Endodermal cell (in vitro differentiated cells): ENCODE measurements at regions not wholly inside any gene's neighbourhood (a gene's known extent, or its start where the extent isn't known, plus 50 kb on each side); places are given as distances from the start of the nearest gene placed in this dataset.
A peak's percentile ranks its signal among the peaks of the same experiment; 100 is the strongest.

Experiments used
- DNase-seq: peaks from one replicate; pipeline ENCODE4 v3.0.0-alpha.2; 2017
- H3K27ac ChIP-seq: 2 replicates; pipeline ENCODE4 v1.5.1; 2013; ENCODE audit warnings: mild to moderate bottlenecking, low read depth, low read length, moderate library complexity
- H3K27me3 ChIP-seq: 2 replicates; pipeline ENCODE4 v1.6.1; 2013; ENCODE audit warnings: mild to moderate bottlenecking, low read length, moderate library complexity; ENCODE audit not compliant: insufficient read depth, control insufficient read depth, poor library complexity, severe bottlenecking
- H3K36me3 ChIP-seq: 2 replicates; pipeline ENCODE4 v1.7.0; 2013; ENCODE audit warnings: mild to moderate bottlenecking, low read length, moderate library complexity; ENCODE audit not compliant: control insufficient read depth, insufficient read depth
- H3K4me1 ChIP-seq: one replicate; pipeline ENCODE4 v1.7.0; 2013; ENCODE audit warnings: low read length; ENCODE audit not compliant: control insufficient read depth, insufficient read depth
- H3K4me3 ChIP-seq: 2 replicates; pipeline ENCODE4 v1.5.1; 2013; ENCODE audit warnings: mild to moderate bottlenecking, low read length, moderate library complexity
- H3K9ac ChIP-seq: 2 replicates; pipeline ENCODE4 v1.6.1; 2013; ENCODE audit warnings: mild to moderate bottlenecking, low read length, moderate library complexity; ENCODE audit not compliant: poor library complexity, severe bottlenecking; ENCODE audit errors: extremely low read depth
- H3K9me3 ChIP-seq: 2 replicates; pipeline ENCODE4 v1.6.1; 2013; ENCODE audit warnings: mild to moderate bottlenecking, low read length, moderate library complexity; ENCODE audit not compliant: control insufficient read depth
- H3K27ac Mint-ChIP-seq: 2 replicates; pipeline ENCODE4 v1.8.0; 2020; ENCODE audit warnings: mixed read lengths
- H3K27me3 Mint-ChIP-seq: 2 replicates; pipeline ENCODE4 v1.8.0; 2021; ENCODE audit warnings: mild to moderate bottlenecking, mixed read lengths; ENCODE audit not compliant: insufficient read depth
- H3K36me3 Mint-ChIP-seq: 2 replicates; pipeline ENCODE4 v1.8.0; 2020; ENCODE audit warnings: low read depth, mixed read lengths
- H3K4me1 Mint-ChIP-seq: 2 replicates; pipeline ENCODE4 v1.8.0; 2020; ENCODE audit warnings: mixed read lengths
- H3K4me3 Mint-ChIP-seq: 2 replicates; pipeline ENCODE4 v1.8.0; 2020; ENCODE audit warnings: mild to moderate bottlenecking, moderate library complexity, mixed read lengths
- H3K9me3 Mint-ChIP-seq: 2 replicates; pipeline ENCODE4 v1.8.0; 2020; ENCODE audit warnings: mild to moderate bottlenecking, mixed read lengths
- WGBS, 2 experiments: methylation state at CpG; one replicate each; pipeline versions ENCODE4 v1.1.5 to v1.1.7; 2013; ENCODE audit warnings: missing lambda C conversion rate in 2 of 2, mixed read lengths in 1 of 2; ENCODE audit not compliant: insufficient coverage in 1 of 2, insufficient read length in 1 of 2; 5-methylcytosine and 5-hydroxymethylcytosine counted together
- TF ChIP-seq, protein P1 (sequence below): fragments of 200-600 bp; sonication (generic); conservative IDR thresholded peaks from 2 replicates; pipeline ENCODE4 v1.5.0; 2021; ENCODE audit warnings: antibody characterized with exemption, mild to moderate bottlenecking

DNA sequence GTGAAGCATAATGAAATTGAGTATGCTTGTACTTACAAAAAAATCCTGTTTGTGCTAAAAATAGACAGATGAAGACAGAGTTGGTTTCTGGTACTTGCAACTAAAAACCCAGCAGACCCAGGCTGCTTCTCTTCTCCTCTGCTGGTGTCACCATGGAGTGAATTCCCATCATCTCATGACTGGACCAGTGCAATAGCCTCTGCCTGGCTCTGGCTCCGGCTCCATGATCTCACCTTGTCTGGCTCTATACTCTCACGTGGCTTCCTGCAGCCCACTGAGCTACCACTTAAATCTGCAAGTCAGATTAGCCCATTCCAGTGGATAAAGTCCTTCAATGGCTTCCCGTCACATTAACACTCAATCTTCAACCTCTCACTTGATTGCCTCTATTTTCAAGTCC is 129.2 kb upstream of the CADPS start:
- Mint-ChIP-seq H3K27ac (no peak overlapping the region), H3K27me3 (peaks cover 2% of the 10 kb centered on the region), H3K9me3 (peaks cover 12% of the 10 kb centered on the region), H3K4me3 (no peak overlapping the region), H3K36me3 (peaks cover 6% of the 10 kb centered on the region), H3K4me1 (peaks cover 12% of the 10 kb centered on the region)
- WGBS, 2 experiments: 90% methylated on average over 3 of the region's 3 CpGs; no CpG with 5 or more reads in 1 of the 2 experiments
- H3K9me3 ChIP-seq: peaks cover 23% of the 10 kb centered on the region
- no peak for DNase-seq
- H3K27me3 ChIP-seq: no peaks in the 10 kb centered on the region
- peaks cover 2% of the 10 kb centered on the region for H3K4me1 ChIP-seq
- no peak overlapping the region for H3K4me3 ChIP-seq
- no peak overlapping the region for H3K9ac ChIP-seq
- no peaks in the 10 kb centered on the region for H3K36me3 ChIP-seq
- H3K27ac ChIP-seq: no peak overlapping the region
- TF ChIP-seq, protein P1, sequence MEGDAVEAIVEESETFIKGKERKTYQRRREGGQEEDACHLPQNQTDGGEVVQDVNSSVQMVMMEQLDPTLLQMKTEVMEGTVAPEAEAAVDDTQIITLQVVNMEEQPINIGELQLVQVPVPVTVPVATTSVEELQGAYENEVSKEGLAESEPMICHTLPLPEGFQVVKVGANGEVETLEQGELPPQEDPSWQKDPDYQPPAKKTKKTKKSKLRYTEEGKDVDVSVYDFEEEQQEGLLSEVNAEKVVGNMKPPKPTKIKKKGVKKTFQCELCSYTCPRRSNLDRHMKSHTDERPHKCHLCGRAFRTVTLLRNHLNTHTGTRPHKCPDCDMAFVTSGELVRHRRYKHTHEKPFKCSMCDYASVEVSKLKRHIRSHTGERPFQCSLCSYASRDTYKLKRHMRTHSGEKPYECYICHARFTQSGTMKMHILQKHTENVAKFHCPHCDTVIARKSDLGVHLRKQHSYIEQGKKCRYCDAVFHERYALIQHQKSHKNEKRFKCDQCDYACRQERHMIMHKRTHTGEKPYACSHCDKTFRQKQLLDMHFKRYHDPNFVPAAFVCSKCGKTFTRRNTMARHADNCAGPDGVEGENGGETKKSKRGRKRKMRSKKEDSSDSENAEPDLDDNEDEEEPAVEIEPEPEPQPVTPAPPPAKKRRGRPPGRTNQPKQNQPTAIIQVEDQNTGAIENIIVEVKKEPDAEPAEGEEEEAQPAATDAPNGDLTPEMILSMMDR: no peak

DNA sequence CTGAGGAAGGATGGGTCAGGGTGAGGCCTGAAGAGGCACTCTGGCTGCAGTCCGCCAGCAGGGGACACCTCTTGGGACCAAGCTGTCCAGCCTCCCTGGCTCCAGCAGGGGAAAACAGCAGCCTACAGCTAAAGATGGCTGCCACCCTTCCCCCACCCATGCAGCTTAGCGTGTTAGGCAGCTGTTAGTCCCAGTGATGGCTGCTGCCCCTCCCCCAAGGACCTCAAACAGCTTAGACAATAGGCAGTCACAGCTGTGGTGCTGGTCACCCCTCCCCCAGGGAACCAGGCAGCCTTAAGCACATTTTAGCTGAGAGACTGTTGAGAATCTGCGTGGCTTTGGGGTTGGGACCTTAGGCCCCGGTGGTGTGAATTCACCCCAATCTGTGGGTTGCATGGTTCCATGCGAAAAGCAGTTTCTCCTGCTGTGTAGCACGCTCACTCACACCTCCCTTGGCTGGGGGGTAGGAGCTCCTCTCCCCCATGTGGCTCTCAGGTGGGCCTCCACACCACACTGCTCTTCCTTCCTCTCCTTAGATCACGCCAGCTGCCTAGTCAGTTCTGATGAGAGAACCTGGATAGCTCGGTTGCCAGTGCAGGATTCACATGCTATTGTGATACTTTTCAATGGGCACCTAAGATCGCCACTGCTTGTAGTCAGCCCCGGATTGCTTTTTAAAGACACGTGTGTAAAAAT is 140.5 kb upstream of the CADPS start:
- Histone ChIP-seq H3K36me3 (no peaks in the 10 kb centered on the region), H3K9me3 (no peaks in the 10 kb centered on the region), H3K9ac (no peak overlapping the region), H3K4me3 (peak overlapping the region; percentile 43), H3K4me1 (peaks cover 3% of the 10 kb centered on the region), H3K27ac (peak overlapping the region; percentile 69), H3K27me3 (no peaks in the 10 kb centered on the region)
- 61 to 62% methylated on average over 9 to 11 of the region's 11 CpGs for WGBS, 2 experiments
- no peak overlapping the region for H3K4me3 Mint-ChIP-seq
- H3K36me3 Mint-ChIP-seq: peaks cover 2% of the 10 kb centered on the region
- H3K9me3 Mint-ChIP-seq: peaks cover 8% of the 10 kb centered on the region
- H3K27me3 Mint-ChIP-seq: no peaks in the 10 kb centered on the region
- peak overlapping the region; percentile 92 for H3K27ac Mint-ChIP-seq
- H3K4me1 Mint-ChIP-seq: peaks cover 19% of the 10 kb centered on the region
- TF ChIP-seq, protein P1: peak; percentile 77
- peak; percentile 96 for DNase-seq

DNA sequence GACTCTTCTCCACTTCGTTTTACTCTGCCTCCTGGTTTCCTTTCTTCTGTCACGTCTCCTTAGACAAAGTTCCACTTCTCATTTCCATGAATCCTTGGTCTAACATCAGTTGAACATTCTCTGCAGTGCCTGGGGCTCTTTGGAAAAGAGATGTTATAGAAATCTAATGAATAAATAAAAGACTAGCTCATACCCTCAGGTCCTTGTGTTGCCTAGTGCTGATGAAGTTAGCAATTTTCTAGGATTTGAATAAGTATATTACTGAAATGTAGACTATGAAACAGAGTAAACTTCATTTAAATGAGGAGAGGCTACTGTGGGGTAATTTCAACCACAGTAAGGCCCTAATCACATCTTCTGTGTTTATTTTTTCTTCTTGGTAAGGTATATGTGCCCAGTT is 146.9 kb upstream of the CADPS start:
- Histone ChIP-seq H3K9me3 (peaks cover 8% of the 10 kb centered on the region), H3K4me1 (no peaks in the 10 kb centered on the region), H3K27me3 (no peaks in the 10 kb centered on the region), H3K36me3 (no peaks in the 10 kb centered on the region), H3K4me3 (no peak overlapping the region), H3K9ac (no peak overlapping the region), H3K27ac (no peak overlapping the region)
- H3K27me3 Mint-ChIP-seq: no peaks in the 10 kb centered on the region
- no peak overlapping the region for H3K4me3 Mint-ChIP-seq
- 96 to 100% methylated on average over 1 to 2 of the region's 2 CpGs for WGBS, 2 experiments
- DNase-seq: no peak
- H3K27ac Mint-ChIP-seq: no peak overlapping the region
- no peaks in the 10 kb centered on the region for H3K4me1 Mint-ChIP-seq
- TF ChIP-seq, protein P1: no peak
- H3K9me3 Mint-ChIP-seq: peaks cover 18% of the 10 kb centered on the region
- H3K36me3 Mint-ChIP-seq: peaks cover 4% of the 10 kb centered on the region
